HG03575 (cell line): ENCODE measurements at regions not wholly inside any gene's neighbourhood (a gene's known extent, or its start where the extent isn't known, plus 50 kb on each side); places are given as distances from the start of the nearest gene placed in this dataset.
"Not testable (repeated sequence)": the region's sequence is repeated elsewhere in the genome, so short reads cannot be mapped to it uniquely, and the experiment has no call there.

Experiments used
- ATAC-seq: cut with Tn5 transposase; IDR thresholded peaks from one replicate; pipeline ENCODE4 v1.9.1; 2021; ENCODE audit not compliant: unreplicated experiment, insufficient number of reproducible peaks, low FRiP score; ENCODE audit errors: extremely low read depth

DNA sequence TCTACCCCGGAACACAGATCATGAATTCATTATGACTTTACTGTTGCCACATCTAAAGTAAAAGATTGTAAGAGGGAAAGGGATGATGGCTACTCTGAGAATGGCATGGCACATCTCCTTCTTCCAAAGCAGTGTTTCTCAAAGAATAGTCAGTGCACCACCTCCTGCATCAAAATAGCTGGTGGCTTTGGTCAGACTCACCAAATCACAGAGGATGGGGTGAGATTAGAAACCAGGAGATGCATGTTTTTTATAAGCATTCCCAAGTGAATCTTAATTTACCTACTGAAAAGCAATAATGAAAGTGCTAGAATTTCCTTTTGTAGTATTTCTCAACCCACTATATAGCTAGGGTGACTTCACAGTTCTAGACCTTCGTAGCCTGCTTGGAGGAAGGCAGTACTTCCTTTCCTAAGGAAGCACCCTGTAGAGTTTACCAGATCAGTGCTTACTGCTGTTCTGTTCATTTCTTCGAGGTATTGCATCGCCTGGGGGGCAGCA lies 340.8 kb upstream of the KLF3 start:
- ATAC-seq: no peak

DNA sequence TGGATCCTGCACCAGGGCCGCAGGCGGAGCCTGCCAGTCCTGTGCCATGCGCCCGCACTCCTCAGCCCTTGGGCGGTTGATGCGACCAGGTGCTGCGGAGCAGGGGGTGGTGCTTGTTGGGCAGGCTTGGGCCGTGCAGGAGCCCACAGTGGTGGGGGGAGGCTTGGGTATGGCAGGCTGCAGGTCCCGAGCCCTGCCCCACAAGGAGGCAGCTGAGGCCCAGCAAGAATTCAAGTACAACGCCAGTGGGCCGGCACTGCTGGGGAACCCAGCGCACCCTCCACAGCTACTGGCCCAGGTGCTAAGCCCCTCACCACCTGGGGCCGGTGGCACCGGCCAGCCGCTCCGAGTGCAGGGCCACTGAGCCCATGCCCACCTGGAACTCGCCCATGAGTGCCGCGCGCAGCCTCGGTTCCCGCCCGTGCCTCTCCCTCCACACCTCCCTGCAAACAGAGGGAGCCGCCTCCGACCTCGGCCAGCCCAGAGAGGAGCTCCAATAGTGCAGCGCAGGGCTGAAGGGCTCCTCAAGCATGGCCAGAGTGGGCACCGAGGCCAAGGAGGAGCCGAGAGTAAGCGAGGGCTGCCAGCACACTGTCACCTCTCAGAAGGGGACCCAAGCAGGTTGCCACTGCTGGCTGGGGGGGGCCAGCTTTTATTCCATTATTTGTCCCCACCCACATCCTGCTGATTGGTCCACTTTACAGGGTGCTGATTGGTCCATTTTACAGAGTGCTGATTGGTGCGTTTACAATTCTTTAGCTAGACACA lies 339.0 kb upstream of the KLF3 start:
- no peak for ATAC-seq

DNA sequence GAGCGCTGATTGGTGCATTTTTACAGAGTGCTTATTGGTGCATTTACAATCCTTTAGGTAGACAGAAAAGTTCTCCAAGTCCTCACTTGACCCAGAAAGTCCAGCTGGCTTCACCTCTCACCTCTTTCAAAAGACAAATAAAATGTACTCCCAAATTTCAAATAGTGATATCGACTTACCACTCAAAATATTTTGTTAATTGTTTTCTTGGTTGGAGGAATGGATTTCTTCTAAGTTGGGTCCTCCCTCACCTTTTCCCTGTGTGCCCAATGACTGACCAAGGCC lies 338.4 kb upstream of the KLF3 start:
- no peak for ATAC-seq

DNA sequence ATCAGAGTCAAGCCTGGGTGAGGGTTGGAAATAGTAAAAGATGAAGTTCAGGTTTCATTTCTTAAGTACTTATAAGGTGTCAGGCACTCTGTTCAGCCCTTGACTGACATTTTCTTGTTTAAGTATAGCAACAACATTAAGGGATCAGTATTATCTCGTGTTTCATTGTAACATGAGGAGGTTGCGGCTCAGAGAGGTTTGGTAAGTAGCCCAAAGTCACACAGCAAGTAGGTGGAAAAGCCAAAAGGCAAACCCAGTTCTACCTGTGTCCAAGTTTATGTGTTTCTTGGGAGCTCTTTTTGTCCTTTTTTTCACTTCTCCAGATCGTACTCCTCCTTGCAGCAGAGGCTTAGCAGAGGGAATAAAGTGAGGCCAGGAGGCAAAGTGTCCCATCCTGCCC lies 337.5 kb upstream of the KLF3 start:
- ATAC-seq: no peak

DNA sequence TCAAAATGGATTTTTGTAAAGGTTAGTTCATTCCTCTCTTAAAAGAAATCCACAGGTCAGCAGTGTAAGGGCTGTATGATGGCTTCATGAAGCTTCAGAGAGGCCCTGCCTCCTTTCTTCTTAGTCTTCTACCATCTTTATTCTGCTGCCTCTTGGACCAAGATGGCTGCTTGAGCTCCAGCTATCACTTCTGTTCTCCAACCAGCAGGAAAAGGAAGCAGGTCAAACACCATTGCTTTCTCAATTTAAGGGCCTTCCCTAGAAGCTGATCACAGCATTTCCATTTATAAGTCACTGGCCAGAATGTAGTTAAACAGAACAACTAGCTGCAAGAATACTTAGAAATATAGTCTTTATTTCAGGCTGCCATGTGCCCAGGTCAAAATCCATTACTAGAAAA lies 336.8 kb upstream of the KLF3 start:
- no peak for ATAC-seq

DNA sequence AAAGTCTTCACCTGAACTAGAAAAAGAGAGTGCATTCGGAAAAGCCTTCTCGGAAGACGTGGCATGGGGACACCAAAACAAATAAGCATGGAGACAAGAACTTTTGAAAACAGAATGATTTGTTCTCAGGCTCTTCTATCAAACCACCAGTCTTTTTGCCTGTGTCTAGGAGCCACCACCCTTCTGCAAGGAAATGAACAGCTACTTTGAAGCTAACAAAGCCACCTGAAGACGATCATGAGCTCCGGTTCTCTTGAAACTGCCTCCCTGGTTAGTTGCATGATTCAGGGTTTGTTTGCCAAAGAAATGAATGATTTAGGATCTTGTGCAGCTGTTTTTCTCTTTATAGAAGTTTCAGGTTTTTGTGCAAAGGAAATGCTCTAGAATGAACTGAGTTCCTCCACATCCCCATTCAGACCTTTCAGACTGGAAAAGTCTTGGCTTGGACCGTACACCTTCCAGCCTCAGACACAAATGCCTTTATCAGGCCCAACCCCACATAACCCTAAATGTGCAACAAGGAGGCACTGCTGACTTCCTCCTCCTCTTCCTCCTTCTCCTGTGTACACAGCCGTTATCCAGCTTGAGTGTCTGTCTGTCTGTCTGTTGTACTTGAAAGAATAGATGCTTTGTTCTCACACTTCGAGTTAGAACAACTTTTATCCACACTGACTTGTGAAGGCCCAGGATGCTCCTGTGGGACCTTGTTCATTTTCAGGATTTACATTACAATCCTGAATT lies 334.8 kb upstream of the KLF3 start:
- ATAC-seq: no peak

DNA sequence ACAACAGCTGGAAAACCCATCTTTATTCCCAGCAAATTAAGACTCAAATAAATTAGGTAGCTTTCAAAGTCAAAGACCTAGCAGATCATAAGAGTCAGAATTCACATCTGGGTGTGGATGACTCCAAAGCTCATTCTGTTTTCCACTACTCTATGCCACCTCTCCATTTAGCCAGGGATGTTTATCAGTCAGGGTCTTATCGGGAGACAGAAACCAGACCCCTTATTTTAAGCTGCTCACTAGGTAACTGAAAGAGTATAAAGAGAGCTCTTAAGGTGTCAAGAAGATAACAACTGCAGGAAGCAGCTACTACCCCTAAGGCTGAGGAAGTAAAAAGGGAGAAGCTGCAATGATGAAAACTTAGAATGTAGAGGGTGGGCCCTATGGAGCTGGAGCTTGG lies 333.7 kb upstream of the KLF3 start:
- no peak for ATAC-seq

DNA sequence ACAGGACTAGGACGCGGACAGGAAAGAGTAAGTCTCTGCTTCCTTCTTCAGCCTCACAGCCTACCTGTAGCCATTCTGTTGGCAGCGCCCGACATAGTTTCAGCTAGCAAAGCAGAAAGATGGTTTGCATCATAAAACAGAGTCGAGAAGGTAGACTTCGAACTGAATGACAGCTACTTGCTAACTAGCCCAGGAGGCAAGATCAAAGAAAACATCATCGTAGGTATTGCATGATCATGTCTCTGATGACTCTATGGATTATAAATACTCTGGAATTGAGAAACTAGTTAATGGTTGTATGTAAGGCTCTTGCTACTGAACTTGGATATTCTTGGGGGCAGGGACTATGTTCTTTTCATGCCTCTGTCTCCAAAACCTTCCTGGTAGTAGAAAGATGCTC lies 333.1 kb upstream of the KLF3 start:
- no peak for ATAC-seq

DNA sequence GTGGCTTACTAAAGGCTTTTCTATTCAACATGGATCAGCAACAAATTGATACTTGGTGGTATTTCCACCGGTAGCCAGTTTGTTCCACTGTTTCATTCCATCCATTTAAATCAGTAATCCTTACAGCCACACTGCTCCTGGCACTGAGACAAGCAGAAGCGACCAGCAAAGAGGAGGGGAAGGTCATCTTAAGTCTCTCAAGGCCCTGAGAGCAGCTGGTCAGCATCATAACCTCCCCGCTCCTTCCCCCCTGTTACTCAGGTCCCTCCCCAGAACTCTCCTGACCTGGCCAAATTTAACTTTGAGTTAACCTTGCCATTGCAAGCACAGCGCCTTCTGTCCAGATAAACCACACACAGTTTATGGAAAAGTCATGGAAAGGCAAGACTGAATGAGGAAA lies 331.3 kb upstream of the KLF3 start:
- ATAC-seq: no peak

DNA sequence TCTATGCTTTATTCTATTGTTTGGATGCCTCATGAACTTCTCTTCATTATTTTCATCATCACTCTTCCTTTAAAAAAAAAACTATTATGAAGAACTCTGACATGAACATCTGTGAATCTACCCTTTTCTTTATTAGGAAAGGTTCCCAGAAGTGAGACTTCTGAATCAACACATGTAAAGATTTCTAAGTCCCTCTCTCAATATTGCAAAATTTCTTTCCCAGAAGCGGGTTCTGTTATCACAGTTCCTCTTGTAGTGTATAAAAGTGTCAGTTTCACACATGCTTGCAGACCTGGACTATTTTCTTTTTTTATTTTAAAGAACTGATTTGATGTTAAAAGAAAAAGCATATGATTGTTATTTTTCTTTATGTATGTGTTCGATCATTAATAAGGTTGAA lies 330.8 kb upstream of the KLF3 start:
- ATAC-seq: no peak

DNA sequence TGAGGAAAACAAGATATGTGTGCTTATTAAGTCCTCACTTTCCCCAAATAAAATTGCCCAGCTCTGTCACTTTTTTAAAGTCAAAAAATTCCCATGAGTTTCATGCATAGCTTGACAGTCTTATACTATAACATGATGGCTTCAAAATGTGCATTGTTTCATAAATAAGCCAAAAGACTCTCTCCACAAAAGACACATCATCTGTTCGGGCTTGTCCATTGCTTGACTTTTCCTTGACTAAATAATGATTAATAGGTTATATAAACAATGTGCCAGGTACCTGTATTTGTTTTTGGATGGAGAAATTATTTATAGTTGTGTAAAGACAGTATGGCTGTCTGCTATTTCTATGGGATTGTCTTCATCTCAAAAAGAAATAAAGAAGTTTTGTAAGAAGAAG lies 329.2 kb upstream of the KLF3 start:
- no peak for ATAC-seq

DNA sequence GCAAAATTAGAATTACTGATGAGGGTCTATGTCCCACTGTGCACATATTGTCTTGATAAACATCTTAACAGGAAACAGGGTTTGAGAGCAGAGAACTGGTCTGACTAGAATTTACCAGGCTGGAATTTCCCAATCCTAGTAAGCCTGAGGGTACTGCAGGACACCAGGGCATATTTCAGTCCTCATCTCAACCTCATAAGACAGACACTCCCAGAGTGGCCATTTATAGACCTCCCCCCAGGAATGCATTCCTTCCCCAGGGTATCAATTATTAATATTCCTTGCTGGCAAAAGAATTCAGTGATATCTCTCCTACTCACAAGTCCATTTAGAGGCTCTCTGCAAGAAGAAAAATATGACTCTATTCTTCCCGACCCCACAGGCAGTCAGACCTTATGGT lies 325.1 kb upstream of the KLF3 start:
- not testable (repeated sequence) for ATAC-seq

DNA sequence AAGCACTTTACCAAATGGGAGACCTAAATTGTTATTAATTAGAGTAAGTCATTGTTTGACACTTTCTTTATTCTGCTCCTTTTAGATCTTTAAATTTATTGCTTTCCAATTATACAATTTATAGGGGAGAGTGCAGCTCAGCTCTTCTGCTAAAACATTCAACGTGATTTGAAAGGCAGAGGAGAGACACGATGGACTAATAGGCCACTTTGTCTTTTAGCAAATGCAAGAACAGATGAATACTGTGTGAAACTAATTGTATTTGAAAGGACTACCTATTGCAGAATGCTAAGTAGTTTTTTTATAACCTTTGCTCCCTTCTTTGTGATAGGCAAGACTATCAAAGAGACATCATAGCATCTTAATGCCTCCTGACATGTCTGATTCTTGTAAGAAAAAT lies 320.4 kb upstream of the KLF3 start:
- no peak for ATAC-seq

DNA sequence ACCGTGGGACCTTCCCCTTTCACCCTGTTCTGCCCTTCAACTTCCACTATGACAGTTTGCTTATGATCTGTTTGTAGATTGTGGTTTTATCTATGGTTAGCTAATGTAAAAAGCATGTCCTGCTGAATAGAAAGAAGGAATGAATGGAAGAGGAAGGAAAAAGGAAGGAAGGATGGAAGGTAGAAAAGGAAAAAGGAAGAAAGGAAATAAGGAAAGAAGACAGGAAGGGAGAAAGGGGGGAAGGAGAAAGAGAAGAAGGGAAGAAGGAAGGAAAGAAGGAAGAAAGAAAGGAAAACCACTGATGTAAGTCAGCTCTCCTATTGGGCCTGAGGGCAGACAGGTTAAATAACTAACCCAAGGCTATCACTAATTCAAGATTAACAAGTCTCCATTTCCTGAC lies 319.1 kb upstream of the KLF3 start:
- no peak for ATAC-seq

DNA sequence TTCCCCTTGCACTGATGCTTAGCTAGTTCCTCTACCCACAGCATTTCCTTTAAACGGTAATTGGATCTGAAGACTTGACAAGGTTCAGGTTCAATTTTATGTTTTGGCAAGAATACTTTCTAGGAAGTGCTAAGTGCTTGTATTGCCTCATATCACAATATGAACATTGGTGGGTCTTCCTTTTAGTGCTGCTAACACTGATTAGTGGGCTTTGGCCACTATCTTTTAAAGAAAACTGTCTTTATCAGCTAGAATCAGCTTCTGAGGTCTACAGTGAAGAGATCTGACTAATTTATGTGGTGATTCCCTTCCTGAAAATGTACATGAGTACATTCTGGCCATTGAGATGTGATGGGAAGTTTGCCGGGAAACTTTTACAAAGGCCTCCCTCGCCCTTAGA lies 316.7 kb upstream of the KLF3 start:
- no peak for ATAC-seq

DNA sequence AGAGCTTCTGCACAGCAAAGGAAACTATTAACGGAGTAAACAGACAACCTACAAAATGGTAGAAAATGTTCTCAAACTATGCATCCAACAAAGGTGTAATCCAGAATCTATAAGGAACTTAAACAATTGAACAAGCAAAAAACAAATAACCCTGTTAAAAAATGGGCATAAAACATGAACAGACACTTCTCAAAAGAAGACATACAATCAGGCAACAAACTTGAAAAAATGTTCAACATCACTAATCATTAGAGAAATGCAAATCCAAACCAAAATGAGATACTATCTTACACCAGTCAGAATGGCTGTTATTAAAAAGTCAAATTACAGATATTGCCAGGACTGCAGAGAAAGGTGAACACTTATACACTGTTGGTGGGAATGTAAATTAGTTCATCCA lies 309.6 kb upstream of the KLF3 start:
- ATAC-seq: no peak

DNA sequence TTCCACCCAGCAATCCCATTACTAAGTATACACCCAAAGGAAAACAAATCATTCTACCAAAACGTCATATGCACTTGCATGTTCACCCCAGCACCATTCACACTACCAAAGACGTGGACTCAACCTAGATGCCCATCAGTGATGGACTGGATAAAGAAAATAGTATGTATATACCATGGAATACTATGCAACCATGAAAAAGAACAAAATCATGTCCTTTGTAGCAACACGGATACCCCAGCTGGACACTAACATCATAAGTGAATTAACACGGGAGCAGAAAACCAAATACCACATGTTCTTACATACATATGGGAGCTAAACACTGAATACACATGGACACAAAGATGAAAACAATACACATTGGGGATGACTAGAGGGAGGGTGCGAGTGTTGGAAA lies 309.1 kb upstream of the KLF3 start:
- no peak for ATAC-seq

DNA sequence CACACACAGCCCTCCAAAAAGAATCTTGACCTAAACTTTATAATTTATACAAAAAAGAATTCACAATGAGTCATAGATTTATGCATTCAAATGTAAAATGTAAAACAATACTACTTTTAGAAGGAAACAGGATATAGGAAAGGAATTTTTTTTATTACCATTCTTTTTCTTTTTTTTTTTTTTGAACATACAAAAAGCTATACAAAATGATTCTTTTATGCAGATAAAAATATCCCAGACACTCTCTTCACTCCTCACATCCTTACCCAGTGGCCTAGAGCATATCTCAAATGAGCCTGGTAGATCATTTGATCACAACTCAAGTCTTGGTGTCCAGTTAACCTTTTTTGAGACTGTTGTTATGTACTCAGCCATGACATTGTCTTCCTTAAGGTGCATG lies 307.3 kb upstream of the KLF3 start:
- no peak for ATAC-seq

DNA sequence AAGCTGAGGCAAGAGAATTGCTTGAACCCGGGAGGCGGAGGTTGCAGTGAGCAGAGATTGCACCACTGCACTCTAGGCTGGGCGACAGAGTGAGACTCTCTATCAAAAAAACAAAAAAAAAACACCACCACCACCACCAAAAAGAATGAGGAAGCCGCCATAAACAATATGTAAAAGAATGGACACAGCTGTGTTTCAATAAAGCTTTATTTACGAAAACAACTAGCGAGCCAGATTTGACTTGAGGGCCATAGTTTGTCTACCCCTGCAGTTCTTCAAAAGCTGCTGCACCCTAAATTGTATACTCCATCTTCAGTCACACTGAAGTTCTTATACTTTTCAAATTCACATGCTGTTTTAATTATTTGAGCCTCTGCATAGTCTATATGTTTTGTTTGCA lies 306.5 kb upstream of the KLF3 start:
- ATAC-seq: no peak

DNA sequence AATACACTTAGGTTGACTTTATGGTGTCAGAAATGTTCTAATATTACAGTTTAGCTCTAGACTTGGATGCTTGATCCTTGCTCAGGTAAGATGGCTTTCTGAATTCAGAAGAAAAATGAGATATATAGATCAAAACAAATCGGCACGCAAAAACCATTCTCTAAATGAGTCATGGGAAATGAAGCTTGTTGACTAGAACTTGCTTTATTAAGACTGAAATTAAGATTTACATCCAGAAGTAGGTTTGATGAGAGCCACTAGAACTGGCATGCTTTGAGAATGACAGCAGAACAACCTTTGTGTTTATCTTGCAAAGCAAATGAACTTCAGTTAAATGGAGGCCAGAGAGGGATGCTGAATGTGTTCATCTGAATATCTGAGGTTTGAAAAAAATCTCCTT lies 304.9 kb upstream of the KLF3 start:
- ATAC-seq: no peak

DNA sequence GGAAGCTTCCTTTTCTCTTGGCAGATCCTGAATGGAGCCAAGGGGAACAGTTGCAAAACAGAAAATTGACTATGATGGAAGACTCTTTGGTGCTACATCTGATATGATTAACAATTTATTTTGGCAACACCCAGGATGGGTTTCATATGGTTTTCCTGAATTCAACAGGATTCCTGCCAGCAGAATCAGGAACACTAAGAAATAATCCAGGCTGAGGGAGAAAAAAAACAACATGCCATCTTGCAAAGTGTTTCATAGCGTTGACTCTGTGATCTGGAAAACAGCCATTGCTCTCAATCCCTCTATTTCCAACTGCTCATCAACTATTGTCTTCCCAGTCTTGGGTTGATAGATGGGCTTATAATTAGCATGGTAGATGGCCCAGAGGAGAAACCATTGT lies 303.8 kb upstream of the KLF3 start:
- ATAC-seq: no peak
